DND-41 (cell line): ENCODE measurements at regions not wholly inside any gene's neighbourhood (a gene's known extent, or its start where the extent isn't known, plus 50 kb on each side); places are given as distances from the start of the nearest gene placed in this dataset.

Source experiments
- ATAC-seq: fragments of 200-7000 bp; cut with Tn5 transposase; 3 replicates; pipeline ENCODE4 v1.9.1; 2021; ENCODE audit warnings: low read depth; ENCODE audit not compliant: insufficient read depth
- DNase-seq: peaks from one replicate; pipeline ENCODE4 v3.0.0-alpha.2; 2020
- H2AFZ ChIP-seq: 2 replicates; pipeline ENCODE4 v1.6.0; 2012; ENCODE audit warnings: low read depth, low read length
- H3K27ac ChIP-seq: 2 replicates; pipeline ENCODE4 v1.5.1; 2012; ENCODE audit warnings: low read length, inconsistent platforms
- H3K27me3 ChIP-seq: fragments of 200-600 bp; sonication (generic); 2 replicates; pipeline ENCODE4 v1.6.0; 2012; ENCODE audit warnings: low read length, mild to moderate bottlenecking, inconsistent platforms; ENCODE audit not compliant: insufficient read depth, poor library complexity
- H3K36me3 ChIP-seq: 2 replicates; pipeline ENCODE4 v1.5.1; 2012; ENCODE audit warnings: low read length, inconsistent platforms; ENCODE audit not compliant: insufficient read depth
- H3K4me1 ChIP-seq: 2 replicates; pipeline ENCODE4 v1.5.1; 2012; ENCODE audit warnings: mild to moderate bottlenecking, low read length; ENCODE audit not compliant: insufficient read depth
- H3K4me2 ChIP-seq: 2 replicates; pipeline ENCODE4 v1.6.0; 2012; ENCODE audit warnings: mild to moderate bottlenecking, moderate library complexity, low read length, inconsistent platforms; ENCODE audit not compliant: insufficient read depth
- H3K4me3 ChIP-seq, 2 experiments: fragments of 200-600 bp in 1 of 2; shearing (Covaris generic) in 1 of 2; 2 replicates each; pipeline ENCODE4 v1.5.1; 2012 to 2016; ENCODE audit warnings: inconsistent platforms in 2 of 2, low read length in 2 of 2, mild to moderate bottlenecking in 2 of 2, low read depth in 1 of 2, moderate library complexity in 1 of 2
- H3K79me2 ChIP-seq: 2 replicates; pipeline ENCODE4 v1.6.0; 2012; ENCODE audit warnings: low read length, inconsistent platforms; ENCODE audit not compliant: insufficient read depth
- H3K9ac ChIP-seq: 2 replicates; pipeline ENCODE4 v1.6.0; 2012; ENCODE audit warnings: low read depth, mild to moderate bottlenecking, inconsistent platforms, low read length, moderate library complexity
- H3K9me3 ChIP-seq: 2 replicates; pipeline ENCODE4 v1.5.1; 2012; ENCODE audit warnings: low read length, moderate library complexity, mild to moderate bottlenecking, inconsistent platforms; ENCODE audit not compliant: insufficient read depth, severe bottlenecking
- H4K20me1 ChIP-seq: 2 replicates; pipeline ENCODE4 v1.6.0; 2012; ENCODE audit warnings: low read length; ENCODE audit not compliant: insufficient read depth
- EZH2 ChIP-seq: IDR thresholded peaks from 3 replicates; pipeline ENCODE4 v1.6.1; 2012; ENCODE audit warnings: borderline replicate concordance, low read depth, mild to moderate bottlenecking, moderate library complexity, low read length, inconsistent platforms; ENCODE audit not compliant: severe bottlenecking
- TF ChIP-seq, protein P1 (sequence below): IDR thresholded peaks from 2 replicates; pipeline ENCODE4 v1.5.1; 2012; ENCODE audit warnings: borderline replicate concordance, low read length, moderate library complexity, mild to moderate bottlenecking; ENCODE audit not compliant: poor library complexity, severe bottlenecking; ENCODE audit errors: extremely low read depth

DNA sequence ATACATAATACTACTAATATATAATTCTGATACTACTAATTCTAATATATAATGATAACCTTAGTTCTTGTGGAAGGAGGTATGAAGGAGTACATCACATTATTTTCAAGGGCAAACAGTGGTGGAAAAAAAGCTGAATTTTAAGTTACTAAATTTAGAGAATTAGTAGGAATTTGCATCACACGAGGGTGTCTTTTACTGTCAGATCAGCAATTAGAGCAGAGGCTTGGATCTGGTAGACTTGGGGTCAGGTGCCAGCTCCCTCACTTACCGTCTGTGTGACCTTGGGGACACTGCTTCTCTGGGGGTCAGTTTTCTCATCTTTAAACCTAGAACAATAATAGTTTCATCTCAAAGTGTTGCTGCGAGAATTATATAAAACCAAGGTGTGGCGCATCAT is 114.1 kb upstream of the NEDD4L start:
- Histone ChIP-seq H3K4me3 (no peak overlapping the region), H3K9me3 (no peaks in the 10 kb centered on the region), H3K27me3 (peaks cover 2% of the 10 kb centered on the region), H3K27ac (no peak overlapping the region), H4K20me1 (no peaks in the 10 kb centered on the region), H3K9ac (no peak overlapping the region), H3K36me3 (no peaks in the 10 kb centered on the region), H3K4me2 (no peak overlapping the region), H3K4me1 (no peaks in the 10 kb centered on the region), H3K79me2 (no peaks in the 10 kb centered on the region), H2AFZ (no peak overlapping the region)
- DNase-seq (no peak), ATAC-seq (no peak)
- TF ChIP-seq EZH2: no peak
- TF ChIP-seq, protein P1, sequence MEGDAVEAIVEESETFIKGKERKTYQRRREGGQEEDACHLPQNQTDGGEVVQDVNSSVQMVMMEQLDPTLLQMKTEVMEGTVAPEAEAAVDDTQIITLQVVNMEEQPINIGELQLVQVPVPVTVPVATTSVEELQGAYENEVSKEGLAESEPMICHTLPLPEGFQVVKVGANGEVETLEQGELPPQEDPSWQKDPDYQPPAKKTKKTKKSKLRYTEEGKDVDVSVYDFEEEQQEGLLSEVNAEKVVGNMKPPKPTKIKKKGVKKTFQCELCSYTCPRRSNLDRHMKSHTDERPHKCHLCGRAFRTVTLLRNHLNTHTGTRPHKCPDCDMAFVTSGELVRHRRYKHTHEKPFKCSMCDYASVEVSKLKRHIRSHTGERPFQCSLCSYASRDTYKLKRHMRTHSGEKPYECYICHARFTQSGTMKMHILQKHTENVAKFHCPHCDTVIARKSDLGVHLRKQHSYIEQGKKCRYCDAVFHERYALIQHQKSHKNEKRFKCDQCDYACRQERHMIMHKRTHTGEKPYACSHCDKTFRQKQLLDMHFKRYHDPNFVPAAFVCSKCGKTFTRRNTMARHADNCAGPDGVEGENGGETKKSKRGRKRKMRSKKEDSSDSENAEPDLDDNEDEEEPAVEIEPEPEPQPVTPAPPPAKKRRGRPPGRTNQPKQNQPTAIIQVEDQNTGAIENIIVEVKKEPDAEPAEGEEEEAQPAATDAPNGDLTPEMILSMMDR: no peak

DNA sequence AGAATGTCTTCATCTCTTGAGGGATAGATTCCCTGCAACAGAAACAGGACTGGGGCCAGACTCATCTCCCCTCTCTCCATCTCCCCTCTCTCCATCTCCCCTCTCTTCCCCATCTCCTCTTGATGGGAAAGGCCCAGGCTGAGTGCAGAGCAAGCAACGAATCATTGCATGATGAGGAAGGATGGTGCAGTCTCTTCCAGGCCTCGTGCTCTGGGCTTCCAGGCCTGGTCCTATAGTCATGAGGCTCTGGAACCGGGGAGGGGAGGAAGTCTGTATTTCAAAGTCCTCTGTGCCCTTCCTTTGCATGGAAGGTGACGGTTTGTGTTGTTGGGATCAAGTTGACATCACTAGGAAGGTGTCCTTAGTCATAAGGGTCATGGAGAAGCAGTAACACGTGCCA is 115.6 kb upstream of the NEDD4L start:
- Histone ChIP-seq H3K4me2 (no peak overlapping the region), H2AFZ (no peak overlapping the region), H3K27ac (no peak overlapping the region), H3K79me2 (no peaks in the 10 kb centered on the region), H3K27me3 (peaks cover 2% of the 10 kb centered on the region), H3K4me1 (no peaks in the 10 kb centered on the region), H3K9me3 (no peaks in the 10 kb centered on the region), H4K20me1 (no peaks in the 10 kb centered on the region), H3K9ac (no peak overlapping the region), H3K36me3 (no peaks in the 10 kb centered on the region), H3K4me3 (no peak overlapping the region)
- no peak for TF ChIP-seq EZH2
- TF ChIP-seq, protein P1: no peak
- no peak for DNase-seq
- no peak for ATAC-seq

DNA sequence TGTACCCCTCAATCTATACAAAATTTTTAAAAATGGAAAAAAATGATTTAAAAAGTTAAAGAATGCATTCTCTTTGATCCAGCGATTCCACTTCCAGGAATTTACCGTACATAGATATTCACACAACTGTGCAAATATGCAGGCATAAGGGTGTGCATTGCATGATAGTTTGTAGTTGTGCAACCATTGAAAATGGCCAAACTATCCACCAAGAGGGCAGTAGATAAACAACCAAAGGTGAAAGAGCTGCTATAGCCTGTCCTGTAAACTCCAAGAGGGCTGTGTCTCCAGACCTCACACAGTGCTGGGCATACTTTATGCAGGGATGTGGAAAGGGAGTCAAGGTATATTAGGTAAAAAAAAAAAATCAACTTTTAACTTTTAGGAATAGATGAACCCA is 116.5 kb upstream of the NEDD4L start:
- ATAC-seq: no peak

DNA sequence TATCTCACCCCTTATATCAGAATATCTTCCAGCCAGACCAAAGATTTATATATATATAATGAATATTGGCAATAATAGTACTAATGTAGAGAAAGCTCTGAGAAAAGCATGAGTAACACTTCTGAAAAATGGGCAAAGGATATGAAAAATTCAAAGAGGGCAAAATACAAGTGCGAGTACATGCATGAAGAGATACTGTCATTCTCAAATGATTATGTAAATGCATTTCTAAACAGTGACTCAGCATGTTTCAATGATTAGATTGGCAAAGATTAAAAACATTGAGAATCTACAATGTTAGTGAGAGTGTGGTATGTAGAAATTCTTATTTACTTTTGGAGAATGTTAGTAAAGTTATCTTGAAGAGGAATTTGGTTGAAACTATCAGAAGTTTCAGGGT is 118.3 kb upstream of the NEDD4L start:
- no peaks in the 10 kb centered on the region for H3K9me3 ChIP-seq
- H3K4me3 ChIP-seq: no peak overlapping the region
- H3K4me2 ChIP-seq: no peak overlapping the region
- ATAC-seq (no peak), DNase-seq (no peak)
- no peak overlapping the region for H3K27ac ChIP-seq
- H3K9ac ChIP-seq: no peak overlapping the region
- no peak overlapping the region for H2AFZ ChIP-seq
- H4K20me1 ChIP-seq: no peaks in the 10 kb centered on the region
- no peaks in the 10 kb centered on the region for H3K79me2 ChIP-seq
- no peaks in the 10 kb centered on the region for H3K4me1 ChIP-seq
- H3K36me3 ChIP-seq: no peaks in the 10 kb centered on the region
- TF ChIP-seq, protein P1: no peak
- TF ChIP-seq EZH2: no peak
- H3K27me3 ChIP-seq: peaks cover 2% of the 10 kb centered on the region

More for the DNA sequence above, 116.5 kb upstream of the NEDD4L start:
- H3K4me1 ChIP-seq: no peaks in the 10 kb centered on the region
- no peaks in the 10 kb centered on the region for H3K79me2 ChIP-seq
- H3K27me3 ChIP-seq: peaks cover 2% of the 10 kb centered on the region
- no peak overlapping the region for H2AFZ ChIP-seq
- H3K27ac ChIP-seq: no peak overlapping the region
- no peak for DNase-seq
- no peak overlapping the region for H3K4me2 ChIP-seq
- H3K36me3 ChIP-seq: no peaks in the 10 kb centered on the region
- TF ChIP-seq, protein P1: no peak
- TF ChIP-seq EZH2: no peak
- no peak overlapping the region for H3K4me3 ChIP-seq
- H4K20me1 ChIP-seq: no peaks in the 10 kb centered on the region
- no peaks in the 10 kb centered on the region for H3K9me3 ChIP-seq
- H3K9ac ChIP-seq: no peak overlapping the region
